Ureter (tissue), 1 donor: ENCODE measurements at regions not wholly inside any gene's neighbourhood (a gene's known extent, or its start where the extent isn't known, plus 50 kb on each side); places are given as distances from the start of the nearest gene placed in this dataset.

Experiments used
- DNase-seq: peaks from one replicate; pipeline ENCODE4 v3.0.0-alpha.2; 2020; ENCODE audit warnings: low spot score
- donor health status: DM: yes; HTN: yes; CAD: no.

DNA sequence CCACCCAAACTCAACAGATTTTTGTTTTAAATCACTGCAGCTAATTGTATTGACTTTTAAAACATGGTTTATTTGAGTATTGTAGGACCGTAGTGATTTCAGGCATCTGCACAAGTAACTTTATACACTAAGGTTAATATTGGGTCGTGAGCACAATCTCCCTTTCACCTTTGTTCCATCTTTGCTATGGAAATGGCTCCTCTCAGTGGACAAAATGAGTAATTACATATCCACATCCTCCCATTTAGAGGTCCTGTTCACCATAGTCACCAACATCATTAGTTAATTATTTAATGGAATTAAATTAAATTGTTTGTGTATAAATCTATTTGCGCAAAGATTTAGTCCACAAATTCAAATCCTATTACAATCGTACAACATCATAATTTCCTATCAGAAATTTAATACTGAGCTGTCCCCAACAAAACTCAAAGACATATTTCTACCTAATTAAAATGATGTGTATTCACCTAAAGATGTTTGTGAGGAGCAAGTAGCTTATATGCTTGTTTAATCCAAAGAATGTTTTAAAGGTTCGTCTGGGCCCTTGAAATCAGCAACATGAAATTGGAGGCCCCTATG, 173.0 kb upstream of the DAPK1 start:
- DNase-seq, result no peak

DNA sequence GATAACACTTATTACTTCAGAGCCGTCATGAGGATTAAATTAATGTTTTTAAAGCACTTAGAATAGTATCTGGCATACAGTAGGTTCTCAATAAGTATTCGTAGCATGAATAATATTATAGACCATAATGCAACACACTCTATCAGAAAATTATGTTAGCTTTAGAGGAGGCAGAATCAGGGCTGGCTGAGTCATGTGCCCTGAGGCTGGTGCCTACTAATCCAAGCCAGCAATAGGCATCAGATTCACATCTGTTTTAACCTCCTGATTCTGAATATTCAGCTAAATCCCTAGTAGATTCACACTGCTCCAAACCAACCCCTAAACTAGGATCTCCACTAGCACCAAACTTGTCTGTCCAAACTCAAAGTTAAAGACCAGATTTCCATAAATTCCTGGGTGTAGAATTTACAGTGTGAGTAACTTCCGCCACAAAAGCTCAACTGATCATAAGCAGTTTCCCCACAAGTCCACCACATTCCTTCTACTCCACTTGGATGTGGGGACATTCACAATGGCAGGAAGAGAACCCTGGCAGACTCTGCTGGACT, 170.0 kb upstream of the DAPK1 start:
- no peak for DNase-seq

DNA sequence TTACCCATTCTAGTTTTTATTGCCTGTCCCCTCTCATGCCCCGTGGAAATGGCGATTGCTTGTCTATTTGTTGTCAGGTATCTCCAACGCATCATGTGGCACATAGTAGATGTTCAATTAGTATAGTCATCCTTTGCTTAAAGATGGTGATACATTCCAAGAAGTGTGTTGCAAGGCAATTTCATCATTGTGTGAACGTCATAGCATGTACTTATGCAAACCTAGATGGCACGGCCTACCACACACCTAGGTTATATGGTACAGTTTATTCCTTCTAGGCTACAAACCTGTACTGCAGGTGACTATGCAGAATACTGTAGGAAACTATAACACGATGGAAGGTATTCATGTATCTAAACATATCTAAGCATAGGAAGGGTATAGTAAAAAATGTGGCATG, 163.9 kb upstream of the DAPK1 start:
- no peak for DNase-seq

DNA sequence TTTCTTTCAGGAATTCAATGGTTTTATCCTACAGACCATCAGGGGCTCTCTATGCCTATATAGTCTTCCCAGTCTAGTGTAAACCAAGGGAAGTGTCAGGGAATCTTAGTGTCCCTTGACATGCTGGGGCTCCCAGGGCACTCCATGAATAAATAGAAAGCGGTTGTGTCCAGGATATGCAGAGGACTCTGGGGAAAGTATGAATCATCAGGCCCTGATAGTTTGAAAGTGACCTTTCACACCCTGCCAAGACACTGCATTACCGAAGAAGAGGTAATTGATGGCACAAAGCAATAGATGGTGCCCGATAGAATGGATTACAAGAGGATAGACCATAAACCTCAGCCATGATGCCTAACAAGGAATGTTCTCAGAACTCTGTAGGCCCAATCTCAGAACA, 163.3 kb upstream of the DAPK1 start:
- DNase-seq, result no peak

DNA sequence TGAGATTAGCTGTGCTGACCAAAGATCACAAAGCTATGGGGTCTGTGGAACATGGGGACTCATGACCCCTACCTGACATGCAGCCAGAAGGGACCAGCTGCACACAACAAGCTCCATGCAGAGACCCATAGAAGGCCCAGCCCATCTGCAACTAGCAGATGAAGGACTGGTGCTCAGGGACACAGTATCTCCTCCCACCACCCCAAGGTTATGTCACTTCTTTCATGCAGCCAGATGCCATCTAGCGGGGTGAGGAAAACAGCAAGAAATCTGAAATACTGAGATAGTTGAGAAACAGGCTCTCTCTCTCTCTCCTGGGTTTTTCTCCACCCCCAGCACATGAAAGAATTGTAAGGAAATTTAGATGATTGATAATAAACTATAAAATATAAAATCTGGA, 161.3 kb upstream of the DAPK1 start:
- DNase-seq, result no peak

DNA sequence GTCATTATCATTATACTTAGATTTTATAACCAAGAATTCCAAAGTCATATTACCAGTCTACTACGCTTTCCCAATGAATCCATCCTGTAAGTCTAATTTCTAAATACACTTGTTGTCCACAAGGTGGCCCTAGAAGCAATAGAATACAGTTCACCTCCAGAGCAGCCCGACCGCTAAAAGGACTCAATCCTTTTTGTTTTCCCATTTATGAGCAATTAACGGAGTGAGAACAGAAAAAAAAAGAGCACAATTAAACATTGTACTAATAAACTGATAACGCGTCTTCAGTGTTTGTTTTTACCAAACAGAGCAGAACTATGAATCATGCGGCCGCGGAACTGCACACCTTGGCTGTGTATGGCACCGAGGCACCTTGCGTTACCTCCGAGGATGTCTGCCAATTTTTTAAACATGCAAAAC, 160.7 kb upstream of the DAPK1 start:
- no peak for DNase-seq

DNA sequence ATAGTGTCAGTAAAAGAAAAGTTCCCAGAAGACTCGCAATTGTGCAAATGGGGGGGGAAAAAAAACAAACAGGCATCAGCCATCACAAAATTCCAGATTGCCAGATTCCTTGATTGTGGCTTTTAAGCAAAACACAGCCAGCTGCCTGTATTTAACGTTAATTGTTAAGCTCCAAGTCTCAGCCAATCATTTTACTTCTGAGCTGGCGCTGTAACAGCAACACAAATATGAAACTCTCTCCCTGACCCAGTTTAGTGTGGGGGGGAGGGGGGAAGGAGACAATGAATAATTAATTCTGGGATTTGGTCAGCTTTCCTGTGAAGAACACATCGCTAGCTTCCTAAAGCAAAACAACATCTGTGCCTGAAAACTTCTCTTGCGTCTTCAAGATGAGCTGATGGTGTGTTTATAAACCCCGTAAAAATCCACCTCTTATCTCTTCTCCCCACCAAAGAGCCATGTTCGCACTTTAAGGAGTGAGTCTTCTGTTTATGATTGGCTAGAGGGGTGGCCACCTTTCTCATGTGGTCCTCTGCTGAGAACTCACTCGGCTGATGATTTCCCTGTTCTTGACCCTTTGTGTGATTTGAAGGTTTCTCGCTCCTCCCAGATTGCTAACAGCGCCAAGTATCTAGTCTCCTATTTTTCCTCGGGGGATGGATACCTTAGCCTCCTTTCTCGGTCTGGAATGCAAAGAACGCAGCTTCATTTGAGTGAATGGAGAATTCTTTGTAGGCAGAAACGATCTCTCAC, 160.2 kb upstream of the DAPK1 start:
- no peak for DNase-seq

DNA sequence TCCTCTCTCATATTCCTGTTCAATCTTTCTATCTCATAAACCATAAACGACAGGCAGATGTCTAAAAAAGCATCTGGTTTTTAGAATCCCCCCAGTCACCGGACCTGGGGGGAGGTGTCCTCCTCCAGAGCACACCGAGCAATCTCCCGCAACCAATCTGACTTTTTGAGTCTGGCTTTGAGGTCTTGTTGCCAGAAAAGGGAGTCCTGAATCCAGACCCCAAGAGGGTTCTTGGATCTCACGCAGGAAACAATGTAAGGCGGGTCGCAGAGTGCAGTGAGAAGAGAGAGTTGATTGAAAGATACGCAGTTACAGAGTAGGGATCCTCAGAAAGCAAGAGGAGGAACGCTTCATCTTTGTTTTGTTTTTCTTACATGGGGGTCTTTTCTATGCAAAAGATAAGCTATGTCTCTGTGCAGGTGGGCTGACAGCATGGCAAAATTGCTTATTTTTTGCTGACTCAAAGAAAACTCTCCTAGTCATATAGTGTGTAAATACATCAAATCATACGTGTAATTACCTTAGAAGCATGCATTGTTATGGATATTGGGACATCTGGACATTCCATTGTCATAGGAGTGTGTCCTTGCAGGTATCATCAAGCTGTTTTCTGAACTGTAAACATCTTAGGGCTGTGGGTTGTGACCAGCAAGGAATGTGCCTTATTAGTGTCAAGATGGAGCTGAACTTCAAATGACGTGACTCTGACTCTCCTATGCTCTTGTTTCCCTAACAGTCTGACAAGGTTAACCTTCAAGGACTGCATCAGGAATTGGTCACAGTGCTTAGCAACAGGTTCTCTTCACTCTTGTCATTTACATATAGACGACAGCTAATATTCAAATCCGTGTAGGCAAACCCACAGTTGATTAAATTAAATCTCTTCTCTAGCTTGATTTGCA, 159.3 kb upstream of the DAPK1 start:
- no peak for DNase-seq

DNA sequence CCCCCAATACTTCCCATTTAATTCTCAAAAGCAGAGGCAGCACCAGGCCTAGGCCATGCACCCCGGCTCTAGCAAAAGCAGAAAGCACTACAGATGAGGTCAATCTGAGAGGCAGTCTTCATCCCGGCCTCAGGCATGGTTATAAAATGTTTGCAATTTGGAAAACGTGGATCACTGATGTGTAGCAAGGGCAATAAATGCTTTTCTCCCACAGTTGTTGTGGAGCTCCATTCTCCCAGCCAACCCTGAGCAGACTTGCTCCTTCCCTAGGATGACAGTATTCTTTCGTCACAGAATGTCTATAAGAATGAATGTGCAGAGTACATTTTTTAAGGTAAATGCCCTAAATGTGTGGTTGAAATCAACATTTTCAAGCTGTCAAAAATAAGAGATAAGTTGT, 157.3 kb upstream of the DAPK1 start:
- DNase-seq, result no peak

DNA sequence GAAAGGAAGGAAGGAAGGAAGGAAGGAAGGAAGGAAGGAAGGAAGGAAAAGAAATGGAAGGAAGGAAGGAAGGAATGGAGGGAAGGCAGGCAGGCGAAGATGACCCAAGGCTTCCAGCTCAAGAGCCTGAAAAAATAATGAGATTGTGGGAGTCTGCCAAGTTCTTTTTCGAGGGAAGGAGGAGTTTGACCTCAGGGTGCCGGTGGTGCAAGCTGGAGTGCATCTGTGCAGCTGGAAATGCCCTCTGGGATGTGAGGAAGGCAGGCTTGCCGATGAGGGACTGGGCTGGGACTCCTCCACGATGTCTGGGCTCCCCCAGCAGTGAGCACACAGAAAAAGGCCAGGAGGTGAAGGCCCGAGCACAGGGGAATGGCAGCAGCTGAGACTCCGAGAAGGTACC, 154.9 kb upstream of the DAPK1 start:
- DNase-seq, result no peak

DNA sequence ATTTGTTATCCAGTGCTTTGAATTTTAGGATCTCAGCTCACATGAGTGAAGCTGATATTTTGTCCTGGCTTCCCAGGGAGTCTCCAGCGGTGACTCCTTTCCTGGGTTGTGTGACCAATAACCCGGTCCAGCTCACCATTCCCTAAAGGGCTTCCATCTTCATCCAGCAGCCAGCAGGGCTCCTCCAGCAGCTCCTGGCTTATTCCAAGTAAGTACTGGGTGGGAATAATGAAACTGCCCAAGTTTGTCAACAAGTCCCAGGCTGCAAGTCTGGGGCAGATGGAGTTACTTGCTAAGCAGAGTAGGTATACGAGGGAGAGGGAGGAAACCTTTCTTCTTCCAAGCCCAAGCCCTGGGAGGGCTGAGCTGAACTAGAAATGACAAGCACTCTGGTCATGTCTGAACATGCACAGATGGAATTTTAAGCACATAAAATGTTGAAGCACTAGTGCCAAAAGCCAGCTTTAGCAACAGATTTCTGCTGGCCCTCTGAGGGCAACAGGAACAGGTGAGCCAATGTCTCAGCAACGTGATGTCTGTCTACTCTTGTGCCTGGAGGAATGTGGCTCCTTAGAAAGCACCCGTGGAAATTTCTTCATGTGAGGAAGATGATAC, 153.7 kb upstream of the DAPK1 start:
- DNase-seq, result no peak

DNA sequence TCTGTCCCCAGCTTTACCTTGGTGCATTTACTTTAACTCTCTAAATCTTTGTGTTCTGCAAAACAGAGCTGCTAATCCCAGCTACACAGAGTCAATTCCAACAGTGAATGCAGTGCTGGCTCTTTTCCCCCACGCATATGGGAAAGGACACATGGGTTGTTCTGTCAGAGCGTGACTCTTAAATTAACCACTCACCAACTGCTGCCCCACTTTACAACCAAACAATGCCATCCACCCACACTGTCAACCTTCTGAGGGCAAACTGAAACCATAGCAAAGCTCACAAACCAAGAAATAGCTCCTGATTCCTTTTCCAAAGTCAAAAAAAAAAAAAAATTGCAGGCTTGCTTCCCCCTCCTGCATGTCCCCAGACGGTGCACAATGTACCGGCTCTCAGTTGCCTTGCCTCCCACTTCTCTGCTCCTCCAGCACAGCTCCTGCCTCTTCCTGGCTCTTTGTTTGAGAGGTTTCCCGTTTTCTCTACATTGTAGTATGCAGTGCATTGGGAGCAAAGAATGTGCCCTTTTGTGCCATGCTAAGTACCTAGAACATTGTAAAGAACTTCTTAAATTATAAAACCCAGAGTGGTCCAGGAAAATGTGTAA, 151.5 kb upstream of the DAPK1 start:
- no peak for DNase-seq

DNA sequence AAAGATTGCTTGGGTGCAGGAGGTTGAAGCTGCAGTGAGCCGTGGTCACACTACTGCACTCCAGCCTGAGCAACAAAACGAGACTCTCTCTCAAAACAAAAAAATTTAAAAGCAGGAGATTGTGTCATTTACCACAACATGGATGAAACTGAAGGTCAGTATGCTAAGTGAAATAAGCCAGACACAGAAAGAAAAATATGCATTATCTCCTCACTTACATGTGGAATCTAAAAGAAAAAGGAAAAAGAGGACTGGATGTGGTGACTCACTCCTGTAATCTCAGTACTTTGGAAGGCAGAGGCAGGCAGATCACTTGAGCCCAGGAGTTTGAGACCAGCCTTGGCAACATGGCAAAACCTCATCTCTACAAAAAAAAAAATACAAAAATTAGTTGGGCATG, 146.8 kb upstream of the DAPK1 start:
- no peak for DNase-seq

DNA sequence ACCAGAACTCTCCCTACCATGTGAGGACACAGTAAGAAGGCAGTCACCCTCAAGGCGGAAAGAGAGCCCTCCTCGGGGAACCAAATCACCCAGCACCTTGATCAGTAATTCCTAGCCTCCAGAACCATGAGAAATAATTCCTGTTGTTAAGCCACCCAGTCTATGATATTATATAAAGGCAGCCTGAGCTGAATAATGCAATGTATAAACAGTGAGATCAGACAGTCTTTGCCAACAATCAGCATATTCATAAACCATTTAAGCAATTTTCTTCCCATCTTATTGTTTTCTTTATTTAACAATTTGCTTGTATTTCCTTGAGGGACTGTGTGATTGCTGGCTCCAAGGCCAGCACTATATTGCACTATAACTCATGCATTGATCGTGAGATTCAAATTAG, 144.4 kb upstream of the DAPK1 start:
- DNase-seq, result no peak

DNA sequence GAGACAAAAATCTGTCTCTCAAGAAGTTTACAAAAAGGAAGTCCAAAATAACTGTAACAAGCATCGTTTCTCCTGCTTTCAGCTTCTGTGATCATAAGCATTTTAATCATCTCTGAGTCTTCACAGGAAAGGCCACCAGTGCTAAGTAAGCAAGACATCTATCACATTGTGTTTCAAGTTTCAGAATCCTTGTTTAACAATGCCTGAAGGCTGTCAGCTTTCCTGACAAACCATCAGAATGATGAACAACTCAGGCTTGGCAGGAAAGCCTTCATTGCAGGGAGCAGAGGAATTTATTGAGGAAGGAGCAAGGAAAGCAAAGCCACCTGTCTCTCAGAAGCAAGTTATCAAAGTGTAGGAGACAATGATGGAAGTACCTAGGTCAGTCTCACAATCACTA, 143.5 kb upstream of the DAPK1 start:
- DNase-seq, result no peak

DNA sequence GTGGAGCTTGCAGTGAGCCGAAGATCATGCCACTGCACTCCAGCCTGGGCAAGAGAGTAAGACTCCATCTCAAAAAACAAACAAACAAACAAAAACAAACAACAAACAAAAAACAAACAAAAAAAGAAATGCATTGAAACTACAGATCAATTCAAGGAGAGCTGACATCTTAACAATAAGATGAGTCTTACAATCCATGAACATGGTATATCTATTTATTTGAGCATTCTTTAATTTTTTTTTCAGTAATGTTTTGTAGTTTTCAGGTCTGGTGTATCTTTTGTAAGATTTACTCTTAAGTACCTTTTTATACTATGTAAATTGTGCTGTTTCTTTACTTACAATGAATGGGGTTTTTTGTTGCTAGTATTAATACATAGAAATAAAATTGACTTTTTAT, 140.1 kb upstream of the DAPK1 start:
- no peak for DNase-seq

DNA sequence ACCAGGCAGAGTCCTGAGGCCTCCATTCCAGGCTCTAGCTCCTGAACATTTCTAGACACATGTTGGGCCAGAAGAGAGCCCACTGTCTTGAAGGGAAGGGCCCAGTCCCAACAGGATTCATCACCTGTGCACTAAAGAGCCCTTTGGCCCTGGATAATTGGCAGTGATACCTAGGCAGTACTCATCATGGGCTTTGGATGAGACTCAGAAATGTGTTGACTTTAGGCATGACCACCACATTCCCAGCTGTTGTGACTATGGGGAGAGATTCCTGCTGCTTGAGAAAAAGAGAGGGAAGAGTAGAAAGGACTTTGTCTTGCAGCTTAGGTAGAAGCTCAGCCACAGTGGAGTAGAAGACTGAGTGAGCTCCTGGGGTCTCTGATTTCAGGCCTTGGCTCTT, 138.4 kb upstream of the DAPK1 start:
- DNase-seq, result no peak

DNA sequence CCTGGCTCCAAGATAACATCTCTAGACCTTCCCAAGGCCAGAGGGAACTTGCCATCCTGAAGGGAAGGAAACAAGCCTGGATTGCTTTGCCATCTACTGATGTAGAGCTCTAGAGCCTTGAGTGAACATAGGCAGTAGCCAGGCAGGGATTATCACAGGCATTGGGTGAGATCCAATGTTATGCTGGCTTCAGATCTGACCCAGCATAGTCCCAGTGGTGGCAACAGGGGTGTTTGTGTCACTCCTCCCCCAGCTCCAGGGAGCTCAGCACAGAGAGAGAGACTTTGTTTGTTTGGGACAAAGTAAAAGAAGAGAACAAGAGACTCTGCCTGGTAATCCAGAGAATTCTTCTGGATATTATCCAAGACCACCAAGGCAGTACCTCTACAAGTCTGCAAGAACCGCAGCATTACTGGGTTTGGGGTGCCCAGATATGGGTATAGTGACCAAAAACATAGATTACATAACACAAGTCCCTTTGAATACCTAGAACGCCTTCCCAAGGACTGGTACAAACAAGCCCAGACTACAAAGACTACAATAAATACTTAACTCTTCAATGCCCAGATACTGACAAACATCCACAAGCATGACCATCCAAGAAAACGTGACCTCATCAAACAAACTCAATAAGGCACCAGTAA, 137.6 kb upstream of the DAPK1 start:
- DNase-seq, result no peak

DNA sequence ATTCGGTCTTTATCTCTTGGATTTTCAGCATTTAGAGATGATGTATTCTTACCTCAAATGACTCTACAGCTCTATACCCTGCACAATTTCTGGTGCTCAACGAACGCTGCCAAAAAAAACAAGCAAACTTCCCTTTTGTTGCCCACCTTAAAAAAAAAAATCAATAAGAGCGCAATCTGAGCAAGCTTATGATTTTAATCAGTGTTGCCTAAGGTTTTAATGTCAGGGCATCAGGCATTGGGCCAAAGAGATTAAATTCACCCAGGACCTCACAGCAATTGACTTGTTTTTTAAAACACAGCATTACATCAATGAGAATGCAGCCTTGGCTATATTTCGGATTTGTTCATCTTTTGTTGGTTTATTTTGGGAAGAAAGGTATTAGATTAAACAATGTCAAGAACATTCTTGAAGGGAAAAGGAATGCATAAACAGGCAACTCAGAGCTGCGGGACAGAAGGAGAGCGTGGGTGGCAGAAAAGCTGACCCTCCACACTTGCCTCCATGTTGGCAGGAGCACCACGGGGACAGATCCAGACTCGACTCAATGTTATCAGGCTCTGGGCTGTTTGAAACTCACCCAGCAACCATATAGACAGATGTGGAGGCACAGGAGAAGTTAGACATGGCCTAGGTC, 127.5 kb upstream of the DAPK1 start:
- no peak for DNase-seq

DNA sequence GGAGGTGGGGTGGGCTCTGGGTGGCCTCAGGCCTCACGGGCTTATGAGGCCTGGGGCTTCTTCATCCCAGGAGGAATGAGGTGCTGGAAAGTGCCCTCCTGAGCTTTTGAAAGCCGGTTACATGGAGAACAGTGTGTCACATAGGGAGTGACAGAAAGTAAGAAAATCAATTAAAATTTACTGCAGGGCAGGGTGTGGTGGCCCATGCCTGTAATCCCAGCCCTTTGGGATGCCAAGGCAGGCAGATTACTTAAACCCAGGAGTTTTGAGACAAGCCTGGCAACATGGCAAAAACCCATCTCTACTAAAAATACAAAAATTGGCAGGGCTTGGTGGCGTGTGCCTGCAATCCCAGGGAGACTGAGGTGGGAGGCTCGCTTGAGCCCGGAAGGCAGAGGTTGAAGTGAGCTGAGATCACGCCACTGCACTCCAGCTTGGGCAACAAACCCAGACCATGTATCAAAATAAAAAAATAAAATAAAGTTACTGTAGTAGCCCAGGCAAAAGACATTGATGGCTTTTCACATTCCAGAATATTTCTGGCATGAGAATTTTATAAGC, 125.8 kb upstream of the DAPK1 start:
- DNase-seq, result no peak
